WTC11 (cell line): ENCODE measurements at regions not wholly inside any gene's neighbourhood (a gene's known extent, or its start where the extent isn't known, plus 50 kb on each side); places are given as distances from the start of the nearest gene placed in this dataset.

Experiments
- ATAC-seq: fragments of 200-7000 bp; cut with Tn5 transposase; 2 replicates; pipeline ENCODE4 v1.10.0; 2021; ENCODE audit warnings: mild to moderate bottlenecking, moderate library complexity
- CTCF ChIA-PET: fragments of 300-600 bp; sonication (Branson Sonifier 250); formaldehyde crosslinking; loops from one replicate; lab custom pipeline; 2021; ENCODE audit warnings: antibody characterized with exemption; lab: Charles Lee
- POLR2A ChIA-PET: fragments of 350-600 bp; sonication (Branson Sonifier 250); formaldehyde crosslinking; loops from one replicate; lab custom pipeline; 2021; ENCODE audit warnings: antibody characterized with exemption; lab: Charles Lee
- DNase-seq: peaks from one replicate; pipeline ENCODE4 v3.0.0; 2021; ENCODE audit warnings: low spot score
- H3K27ac Mint-ChIP-seq: 2 replicates; pipeline ENCODE4 v1.8.0; 2021; ENCODE audit warnings: mixed read lengths
- H3K27me3 Mint-ChIP-seq: 2 replicates; pipeline ENCODE4 v1.8.0; 2021; ENCODE audit warnings: low read depth, mild to moderate bottlenecking, moderate library complexity, mixed read lengths
- H3K36me3 Mint-ChIP-seq: 2 replicates; pipeline ENCODE4 v1.8.0; 2021; ENCODE audit warnings: mixed read lengths
- H3K4me1 Mint-ChIP-seq: 2 replicates; pipeline ENCODE4 v1.8.0; 2022; ENCODE audit warnings: mixed read lengths
- H3K4me3 Mint-ChIP-seq: 2 replicates; pipeline ENCODE4 v1.8.0; 2021; ENCODE audit warnings: mild to moderate bottlenecking, moderate library complexity, mixed read lengths
- H3K9me3 Mint-ChIP-seq: 2 replicates; pipeline ENCODE4 v1.8.0; 2021; ENCODE audit warnings: mixed read lengths
- ATF3 ChIP-seq: sonication (generic); formaldehyde crosslinking; conservative IDR thresholded peaks from 2 replicates; pipeline ENCODE4 v1.8.1; 2022; ENCODE audit warnings: mild to moderate bottlenecking, missing genetic modification reagents
- EMX1 ChIP-seq: fragments of 250-450 bp; sonication (Bioruptor Pico); IDR thresholded peaks from 2 replicates; pipeline ENCODE4 v1.8.0; 2021; ENCODE audit warnings: mild to moderate bottlenecking
- FOXJ3 ChIP-seq: sonication (generic); formaldehyde crosslinking; IDR thresholded peaks from 2 replicates; pipeline ENCODE4 v1.9.0; 2021; ENCODE audit warnings: missing genetic modification reagents, mild to moderate bottlenecking, borderline replicate concordance
- IRF2 ChIP-seq: sonication (generic); formaldehyde crosslinking; IDR thresholded peaks from 2 replicates; pipeline ENCODE4 v1.8.0; 2022; ENCODE audit warnings: low read depth, missing genetic modification reagents, borderline replicate concordance
- KAT7 ChIP-seq: sonication (generic); formaldehyde crosslinking; IDR thresholded peaks from 2 replicates; pipeline ENCODE4 v1.8.1; 2023; ENCODE audit warnings: missing genetic modification reagents, mild to moderate bottlenecking, borderline replicate concordance
- OVOL2 ChIP-seq: fragments of 250-450 bp; sonication (Bioruptor Pico); IDR thresholded peaks from 2 replicates; pipeline ENCODE4 v1.9.0; 2021; ENCODE audit warnings: mild to moderate bottlenecking, borderline replicate concordance
- PRRX2 ChIP-seq: fragments of 250-450 bp; sonication (Bioruptor Pico); IDR thresholded peaks from 2 replicates; pipeline ENCODE4 v1.8.0; 2021; ENCODE audit warnings: mild to moderate bottlenecking
- SMAD3 ChIP-seq: sonication (generic); formaldehyde crosslinking; IDR thresholded peaks from 2 replicates; pipeline ENCODE4 v1.8.0; 2022; ENCODE audit warnings: missing genetic modification reagents, mild to moderate bottlenecking, borderline replicate concordance
- TEAD1 ChIP-seq: sonication (generic); formaldehyde crosslinking; IDR thresholded peaks from 2 replicates; pipeline ENCODE4 v1.8.0; 2022; ENCODE audit warnings: mild to moderate bottlenecking, missing genetic modification reagents
- ZBTB21 ChIP-seq: sonication (generic); formaldehyde crosslinking; IDR thresholded peaks from 2 replicates; pipeline ENCODE4 v1.8.1; 2023; ENCODE audit warnings: mild to moderate bottlenecking, missing genetic modification reagents, borderline replicate concordance
- ZNF121 ChIP-seq: sonication (generic); formaldehyde crosslinking; IDR thresholded peaks from 2 replicates; pipeline ENCODE4 v1.8.0; 2023; ENCODE audit warnings: missing genetic modification reagents
- ZNF317 ChIP-seq: sonication (generic); formaldehyde crosslinking; IDR thresholded peaks from 2 replicates; pipeline ENCODE4 v1.8.1; 2023; ENCODE audit warnings: low read depth, mild to moderate bottlenecking, moderate library complexity, missing genetic modification reagents, borderline replicate concordance
- ZNF423 ChIP-seq: fragments of 250-450 bp; sonication (Bioruptor Pico); IDR thresholded peaks from 2 replicates; pipeline ENCODE4 v2.1.2; 2022; ENCODE audit warnings: mild to moderate bottlenecking, moderate library complexity
- ZNF671 ChIP-seq: fragments of 250-450 bp; sonication (Bioruptor Pico); IDR thresholded peaks from 2 replicates; pipeline ENCODE4 v1.8.0; 2021; ENCODE audit warnings: mild to moderate bottlenecking
- TF ChIP-seq, protein P1 (sequence below): sonication (generic); formaldehyde crosslinking; IDR thresholded peaks from 2 replicates; pipeline ENCODE4 v1.8.0; 2022; ENCODE audit warnings: mild to moderate bottlenecking, missing genetic modification reagents
- TF ChIP-seq, protein P2 (sequence below): sonication (generic); formaldehyde crosslinking; IDR thresholded peaks from 2 replicates; pipeline ENCODE4 v1.8.0; 2023; ENCODE audit warnings: missing genetic modification reagents
- TF ChIP-seq, protein P3 (sequence below): fragments of 250-450 bp; sonication (Bioruptor Pico); IDR thresholded peaks from 2 replicates; pipeline ENCODE4 v1.9.0; 2021; ENCODE audit warnings: mild to moderate bottlenecking
- TF ChIP-seq, protein P4 (sequence below): sonication (generic); formaldehyde crosslinking; IDR thresholded peaks from 2 replicates; pipeline ENCODE4 v1.8.0; 2022; ENCODE audit warnings: mild to moderate bottlenecking, missing genetic modification reagents
- TF ChIP-seq, protein P5 (sequence below): sonication (generic); formaldehyde crosslinking; IDR thresholded peaks from 2 replicates; pipeline ENCODE4 v1.8.0; 2022; ENCODE audit warnings: mild to moderate bottlenecking, missing genetic modification reagents
- TF ChIP-seq, protein P6 (sequence below): sonication (generic); formaldehyde crosslinking; IDR thresholded peaks from 2 replicates; pipeline ENCODE4 v1.8.0; 2023; ENCODE audit warnings: mild to moderate bottlenecking, missing genetic modification reagents
- TF ChIP-seq, protein P7 (sequence below): sonication (generic); formaldehyde crosslinking; IDR thresholded peaks from 2 replicates; pipeline ENCODE4 v1.8.0; 2023; ENCODE audit warnings: missing genetic modification reagents, mild to moderate bottlenecking, borderline replicate concordance

- ChIA-PET POLR2A (no interaction called here), CTCF (no interaction called here)
- no peaks in the 10 kb centered on the region for H3K36me3 Mint-ChIP-seq
- no peaks in the 10 kb centered on the region; the same call in 1 of the 2 replicates for H3K27me3 Mint-ChIP-seq
- no peak overlapping the region for H3K27ac Mint-ChIP-seq
- 0 out of 2 replicates have a peak, but pooled peaks cover 4% of the 10 kb centered on the region for H3K4me1 Mint-ChIP-seq
- no peak overlapping the region for H3K4me3 Mint-ChIP-seq
- ATAC-seq (no peak), DNase-seq (no peak)
- no peak for TF ChIP-seq ZBTB21
- TF ChIP-seq, protein P1, sequence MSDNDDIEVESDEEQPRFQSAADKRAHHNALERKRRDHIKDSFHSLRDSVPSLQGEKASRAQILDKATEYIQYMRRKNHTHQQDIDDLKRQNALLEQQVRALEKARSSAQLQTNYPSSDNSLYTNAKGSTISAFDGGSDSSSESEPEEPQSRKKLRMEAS (CRISPR knock-in tag): no peak
- no peak for TF ChIP-seq ZNF423
- no peaks in the 10 kb centered on the region for H3K9me3 Mint-ChIP-seq
Observed at GRCh38 chr6:90870561-90870960, 283.7 kb upstream of the MAP3K7 start.

GRCh38 chr6:90868656-90869055 lies 281.8 kb upstream of the MAP3K7 start:
- ChIA-PET CTCF (interaction anchor here (0.6 kb wide), 1 partner anchor 577 kb away, joined by 3 read pairs; no protein-coding TSS in a partner anchor), POLR2A (no interaction called here)
- H3K4me1 Mint-ChIP-seq: no peaks in the 10 kb centered on the region
- no peak for DNase-seq
- no peak overlapping the region for H3K27ac Mint-ChIP-seq
- H3K36me3 Mint-ChIP-seq: no peaks in the 10 kb centered on the region
- no peak for TF ChIP-seq ATF3 (CRISPR knock-in tag)
- no peak for TF ChIP-seq KAT7
- TF ChIP-seq, protein P2, sequence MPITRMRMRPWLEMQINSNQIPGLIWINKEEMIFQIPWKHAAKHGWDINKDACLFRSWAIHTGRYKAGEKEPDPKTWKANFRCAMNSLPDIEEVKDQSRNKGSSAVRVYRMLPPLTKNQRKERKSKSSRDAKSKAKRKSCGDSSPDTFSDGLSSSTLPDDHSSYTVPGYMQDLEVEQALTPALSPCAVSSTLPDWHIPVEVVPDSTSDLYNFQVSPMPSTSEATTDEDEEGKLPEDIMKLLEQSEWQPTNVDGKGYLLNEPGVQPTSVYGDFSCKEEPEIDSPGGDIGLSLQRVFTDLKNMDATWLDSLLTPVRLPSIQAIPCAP: no peak
- TF ChIP-seq, protein P3, sequence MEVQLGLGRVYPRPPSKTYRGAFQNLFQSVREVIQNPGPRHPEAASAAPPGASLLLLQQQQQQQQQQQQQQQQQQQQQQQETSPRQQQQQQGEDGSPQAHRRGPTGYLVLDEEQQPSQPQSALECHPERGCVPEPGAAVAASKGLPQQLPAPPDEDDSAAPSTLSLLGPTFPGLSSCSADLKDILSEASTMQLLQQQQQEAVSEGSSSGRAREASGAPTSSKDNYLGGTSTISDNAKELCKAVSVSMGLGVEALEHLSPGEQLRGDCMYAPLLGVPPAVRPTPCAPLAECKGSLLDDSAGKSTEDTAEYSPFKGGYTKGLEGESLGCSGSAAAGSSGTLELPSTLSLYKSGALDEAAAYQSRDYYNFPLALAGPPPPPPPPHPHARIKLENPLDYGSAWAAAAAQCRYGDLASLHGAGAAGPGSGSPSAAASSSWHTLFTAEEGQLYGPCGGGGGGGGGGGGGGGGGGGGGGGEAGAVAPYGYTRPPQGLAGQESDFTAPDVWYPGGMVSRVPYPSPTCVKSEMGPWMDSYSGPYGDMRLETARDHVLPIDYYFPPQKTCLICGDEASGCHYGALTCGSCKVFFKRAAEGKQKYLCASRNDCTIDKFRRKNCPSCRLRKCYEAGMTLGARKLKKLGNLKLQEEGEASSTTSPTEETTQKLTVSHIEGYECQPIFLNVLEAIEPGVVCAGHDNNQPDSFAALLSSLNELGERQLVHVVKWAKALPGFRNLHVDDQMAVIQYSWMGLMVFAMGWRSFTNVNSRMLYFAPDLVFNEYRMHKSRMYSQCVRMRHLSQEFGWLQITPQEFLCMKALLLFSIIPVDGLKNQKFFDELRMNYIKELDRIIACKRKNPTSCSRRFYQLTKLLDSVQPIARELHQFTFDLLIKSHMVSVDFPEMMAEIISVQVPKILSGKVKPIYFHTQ (CRISPR knock-in tag): no peak
- TF ChIP-seq, protein P4, sequence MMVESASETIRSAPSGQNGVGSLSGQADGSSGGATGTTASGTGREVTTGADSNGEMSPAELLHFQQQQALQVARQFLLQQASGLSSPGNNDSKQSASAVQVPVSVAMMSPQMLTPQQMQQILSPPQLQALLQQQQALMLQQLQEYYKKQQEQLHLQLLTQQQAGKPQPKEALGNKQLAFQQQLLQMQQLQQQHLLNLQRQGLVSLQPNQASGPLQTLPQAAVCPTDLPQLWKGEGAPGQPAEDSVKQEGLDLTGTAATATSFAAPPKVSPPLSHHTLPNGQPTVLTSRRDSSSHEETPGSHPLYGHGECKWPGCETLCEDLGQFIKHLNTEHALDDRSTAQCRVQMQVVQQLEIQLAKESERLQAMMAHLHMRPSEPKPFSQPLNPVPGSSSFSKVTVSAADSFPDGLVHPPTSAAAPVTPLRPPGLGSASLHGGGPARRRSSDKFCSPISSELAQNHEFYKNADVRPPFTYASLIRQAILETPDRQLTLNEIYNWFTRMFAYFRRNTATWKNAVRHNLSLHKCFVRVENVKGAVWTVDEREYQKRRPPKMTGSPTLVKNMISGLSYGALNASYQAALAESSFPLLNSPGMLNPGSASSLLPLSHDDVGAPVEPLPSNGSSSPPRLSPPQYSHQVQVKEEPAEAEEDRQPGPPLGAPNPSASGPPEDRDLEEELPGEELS (CRISPR knock-in tag): no peak
- no peak for TF ChIP-seq TEAD1 (CRISPR knock-in tag)
- no peak for TF ChIP-seq SMAD3 (CRISPR knock-in tag)
- TF ChIP-seq ZNF671 (CRISPR knock-in tag): no peak
- TF ChIP-seq ZNF317 (CRISPR knock-in tag): no peak
- TF ChIP-seq, protein P5, sequence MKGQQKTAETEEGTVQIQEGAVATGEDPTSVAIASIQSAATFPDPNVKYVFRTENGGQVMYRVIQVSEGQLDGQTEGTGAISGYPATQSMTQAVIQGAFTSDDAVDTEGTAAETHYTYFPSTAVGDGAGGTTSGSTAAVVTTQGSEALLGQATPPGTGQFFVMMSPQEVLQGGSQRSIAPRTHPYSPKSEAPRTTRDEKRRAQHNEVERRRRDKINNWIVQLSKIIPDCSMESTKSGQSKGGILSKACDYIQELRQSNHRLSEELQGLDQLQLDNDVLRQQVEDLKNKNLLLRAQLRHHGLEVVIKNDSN (CRISPR knock-in tag): no peak
- TF ChIP-seq FOXJ3: no peak
- no peak for TF ChIP-seq PRRX2 (CRISPR knock-in tag)
- no peak for TF ChIP-seq ZNF121 (CRISPR knock-in tag)
- TF ChIP-seq EMX1 (CRISPR knock-in tag): no peak
- TF ChIP-seq, protein P6, sequence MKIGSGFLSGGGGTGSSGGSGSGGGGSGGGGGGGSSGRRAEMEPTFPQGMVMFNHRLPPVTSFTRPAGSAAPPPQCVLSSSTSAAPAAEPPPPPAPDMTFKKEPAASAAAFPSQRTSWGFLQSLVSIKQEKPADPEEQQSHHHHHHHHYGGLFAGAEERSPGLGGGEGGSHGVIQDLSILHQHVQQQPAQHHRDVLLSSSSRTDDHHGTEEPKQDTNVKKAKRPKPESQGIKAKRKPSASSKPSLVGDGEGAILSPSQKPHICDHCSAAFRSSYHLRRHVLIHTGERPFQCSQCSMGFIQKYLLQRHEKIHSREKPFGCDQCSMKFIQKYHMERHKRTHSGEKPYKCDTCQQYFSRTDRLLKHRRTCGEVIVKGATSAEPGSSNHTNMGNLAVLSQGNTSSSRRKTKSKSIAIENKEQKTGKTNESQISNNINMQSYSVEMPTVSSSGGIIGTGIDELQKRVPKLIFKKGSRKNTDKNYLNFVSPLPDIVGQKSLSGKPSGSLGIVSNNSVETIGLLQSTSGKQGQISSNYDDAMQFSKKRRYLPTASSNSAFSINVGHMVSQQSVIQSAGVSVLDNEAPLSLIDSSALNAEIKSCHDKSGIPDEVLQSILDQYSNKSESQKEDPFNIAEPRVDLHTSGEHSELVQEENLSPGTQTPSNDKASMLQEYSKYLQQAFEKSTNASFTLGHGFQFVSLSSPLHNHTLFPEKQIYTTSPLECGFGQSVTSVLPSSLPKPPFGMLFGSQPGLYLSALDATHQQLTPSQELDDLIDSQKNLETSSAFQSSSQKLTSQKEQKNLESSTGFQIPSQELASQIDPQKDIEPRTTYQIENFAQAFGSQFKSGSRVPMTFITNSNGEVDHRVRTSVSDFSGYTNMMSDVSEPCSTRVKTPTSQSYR: no peak
- TF ChIP-seq OVOL2 (CRISPR knock-in tag): no peak
- TF ChIP-seq IRF2 (CRISPR knock-in tag): no peak
- TF ChIP-seq, protein P7, sequence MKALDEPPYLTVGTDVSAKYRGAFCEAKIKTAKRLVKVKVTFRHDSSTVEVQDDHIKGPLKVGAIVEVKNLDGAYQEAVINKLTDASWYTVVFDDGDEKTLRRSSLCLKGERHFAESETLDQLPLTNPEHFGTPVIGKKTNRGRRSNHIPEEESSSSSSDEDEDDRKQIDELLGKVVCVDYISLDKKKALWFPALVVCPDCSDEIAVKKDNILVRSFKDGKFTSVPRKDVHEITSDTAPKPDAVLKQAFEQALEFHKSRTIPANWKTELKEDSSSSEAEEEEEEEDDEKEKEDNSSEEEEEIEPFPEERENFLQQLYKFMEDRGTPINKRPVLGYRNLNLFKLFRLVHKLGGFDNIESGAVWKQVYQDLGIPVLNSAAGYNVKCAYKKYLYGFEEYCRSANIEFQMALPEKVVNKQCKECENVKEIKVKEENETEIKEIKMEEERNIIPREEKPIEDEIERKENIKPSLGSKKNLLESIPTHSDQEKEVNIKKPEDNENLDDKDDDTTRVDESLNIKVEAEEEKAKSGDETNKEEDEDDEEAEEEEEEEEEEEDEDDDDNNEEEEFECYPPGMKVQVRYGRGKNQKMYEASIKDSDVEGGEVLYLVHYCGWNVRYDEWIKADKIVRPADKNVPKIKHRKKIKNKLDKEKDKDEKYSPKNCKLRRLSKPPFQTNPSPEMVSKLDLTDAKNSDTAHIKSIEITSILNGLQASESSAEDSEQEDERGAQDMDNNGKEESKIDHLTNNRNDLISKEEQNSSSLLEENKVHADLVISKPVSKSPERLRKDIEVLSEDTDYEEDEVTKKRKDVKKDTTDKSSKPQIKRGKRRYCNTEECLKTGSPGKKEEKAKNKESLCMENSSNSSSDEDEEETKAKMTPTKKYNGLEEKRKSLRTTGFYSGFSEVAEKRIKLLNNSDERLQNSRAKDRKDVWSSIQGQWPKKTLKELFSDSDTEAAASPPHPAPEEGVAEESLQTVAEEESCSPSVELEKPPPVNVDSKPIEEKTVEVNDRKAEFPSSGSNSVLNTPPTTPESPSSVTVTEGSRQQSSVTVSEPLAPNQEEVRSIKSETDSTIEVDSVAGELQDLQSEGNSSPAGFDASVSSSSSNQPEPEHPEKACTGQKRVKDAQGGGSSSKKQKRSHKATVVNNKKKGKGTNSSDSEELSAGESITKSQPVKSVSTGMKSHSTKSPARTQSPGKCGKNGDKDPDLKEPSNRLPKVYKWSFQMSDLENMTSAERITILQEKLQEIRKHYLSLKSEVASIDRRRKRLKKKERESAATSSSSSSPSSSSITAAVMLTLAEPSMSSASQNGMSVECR (CRISPR knock-in tag): no peak
- TF ChIP-seq, all 79 proteins: peak for 0
- no peak for ATAC-seq
- no peaks in the 10 kb centered on the region for H3K9me3 Mint-ChIP-seq
- H3K4me3 Mint-ChIP-seq: no peak overlapping the region
- no peaks in the 10 kb centered on the region; the same call in 1 of the 2 replicates for H3K27me3 Mint-ChIP-seq
